Lower lobe of right lung (tissue), 2 donors: ENCODE measurements at regions not wholly inside any gene's neighbourhood (a gene's known extent, or its start where the extent isn't known, plus 50 kb on each side); places are given as distances from the start of the nearest gene placed in this dataset.

Experiments used
- ATAC-seq, 2 donors: fragments of 200-7000 bp; cut with Tn5 transposase; one replicate each; pipeline ENCODE4 v1.9.1; 2020 to 2022; ENCODE audit warnings: mild to moderate bottlenecking in 2 of 2, moderate library complexity in 2 of 2
- DNase-seq: peaks from one replicate; pipeline ENCODE4 v3.0.0-alpha.2; 2020
- H3K27ac ChIP-seq: fragments of 200-600 bp; one replicate; pipeline ENCODE4 v1.8.0; 2022
- H3K27me3 ChIP-seq: fragments of 200-600 bp; one replicate; pipeline ENCODE4 v1.8.0; 2022; ENCODE audit warnings: low read depth
- H3K36me3 ChIP-seq: fragments of 200-600 bp; one replicate; pipeline ENCODE4 v1.8.0; 2022; ENCODE audit warnings: mild to moderate bottlenecking
- H3K4me1 ChIP-seq: fragments of 200-600 bp; one replicate; pipeline ENCODE4 v1.8.0; 2022
- H3K4me3 ChIP-seq: fragments of 200-600 bp; one replicate; pipeline ENCODE4 v1.8.0; 2022; ENCODE audit warnings: mild to moderate bottlenecking
- H3K9me3 ChIP-seq: fragments of 200-600 bp; one replicate; pipeline ENCODE4 v1.8.0; 2022
- CTCF ChIP-seq: fragments of 200-600 bp; IDR thresholded peaks from one replicate; pipeline ENCODE4 v1.8.0; 2022; ENCODE audit warnings: antibody characterized with exemption, mild to moderate bottlenecking
- intact Hi-C: fragments of 100-400 bp; cut with DNase I; formaldehyde crosslinking; loops from one replicate; pipeline ENCODE4 v1.11.0; 2022
- donor health status: DM: no; HTN: yes; CAD: no; lungs with severe emphysema.

GRCh38 chr2:109066501-109066900 is 62.5 kb upstream of the SH3RF3 start:
- Histone ChIP-seq H3K4me1 (no peaks in the 10 kb centered on the region), H3K36me3 (no peaks in the 10 kb centered on the region), H3K27ac (no peak overlapping the region), H3K9me3 (no peaks in the 10 kb centered on the region), H3K4me3 (no peak overlapping the region), H3K27me3 (no peaks in the 10 kb centered on the region)
- no peak for ATAC-seq
- DNase-seq: no peak
- TF ChIP-seq CTCF: no peak
- intact Hi-C loops: no loop called here

GRCh38 chr2:109065391-109065734 is 63.6 kb upstream of the SH3RF3 start:
- Histone ChIP-seq H3K4me3 (no peak overlapping the region), H3K27me3 (no peaks in the 10 kb centered on the region), H3K36me3 (no peaks in the 10 kb centered on the region), H3K9me3 (no peaks in the 10 kb centered on the region), H3K27ac (no peak overlapping the region), H3K4me1 (no peaks in the 10 kb centered on the region)
- intact Hi-C loops: no loop called here
- TF ChIP-seq CTCF: no peak
- peak; percentile 19 to 62 for ATAC-seq
- DNase-seq: no peak

- H3K27me3 ChIP-seq: no peaks in the 10 kb centered on the region
- H3K4me1 ChIP-seq: no peaks in the 10 kb centered on the region
- no peak for ATAC-seq
- no peak for TF ChIP-seq CTCF
- no peaks in the 10 kb centered on the region for H3K9me3 ChIP-seq
- intact Hi-C loops: no loop called here
- no peak for DNase-seq
- H3K4me3 ChIP-seq: no peak overlapping the region
- no peaks in the 10 kb centered on the region for H3K36me3 ChIP-seq
- H3K27ac ChIP-seq: no peak overlapping the region
Observed at GRCh38 chr2:109064660-109065390, 64.2 kb upstream of the SH3RF3 start.

- intact Hi-C loops: no loop called here
- Histone ChIP-seq H3K9me3 (no peaks in the 10 kb centered on the region), H3K27ac (no peak overlapping the region), H3K4me1 (no peaks in the 10 kb centered on the region), H3K36me3 (no peaks in the 10 kb centered on the region), H3K4me3 (no peak overlapping the region), H3K27me3 (no peaks in the 10 kb centered on the region)
- ATAC-seq (no peak), DNase-seq (no peak)
- no peak for TF ChIP-seq CTCF
Observed at GRCh38 chr2:109062859-109063700, 65.9 kb upstream of the SH3RF3 start.

- Histone ChIP-seq H3K4me3 (no peak overlapping the region), H3K27me3 (no peaks in the 10 kb centered on the region), H3K9me3 (no peaks in the 10 kb centered on the region), H3K27ac (no peak overlapping the region), H3K36me3 (no peaks in the 10 kb centered on the region), H3K4me1 (no peaks in the 10 kb centered on the region)
- ATAC-seq (no peak), DNase-seq (no peak)
- no peak for TF ChIP-seq CTCF
- intact Hi-C loops: no loop called here
Observed at GRCh38 chr2:109062145-109062858, 66.7 kb upstream of the SH3RF3 start.
